Upper lobe of left lung (tissue), 4 donors: ENCODE measurements at regions not wholly inside any gene's neighbourhood (a gene's known extent, or its start where the extent isn't known, plus 50 kb on each side); places are given as distances from the start of the nearest gene placed in this dataset.

Experiments
- POLR2A ChIP-seq, 4 donors: fragments of 450-650 bp; IDR thresholded peaks; one replicate each; pipeline ENCODE4 v1.5.1; 2016 to 2017; ENCODE audit warnings: antibody characterized with exemption in 4 of 4, mild to moderate bottlenecking in 2 of 4
- POLR2AphosphoS5 ChIP-seq, 2 donors: sonication (generic); formaldehyde crosslinking; IDR thresholded peaks; one replicate each; pipeline ENCODE4 v1.5.1; 2017; ENCODE audit warnings: antibody characterized with exemption in 2 of 2
- TF ChIP-seq, protein P1 (sequence below), 6 experiments: fragments of 450-650 bp in 4 of 6; fragments of 200-600 bp in 2 of 6; sonication (generic) in 2 of 6; IDR thresholded peaks; one replicate each; pipeline ENCODE4 v1.5.1; 2016 to 2019; ENCODE audit warnings: antibody characterized with exemption in 6 of 6

- TF ChIP-seq, protein P1, sequence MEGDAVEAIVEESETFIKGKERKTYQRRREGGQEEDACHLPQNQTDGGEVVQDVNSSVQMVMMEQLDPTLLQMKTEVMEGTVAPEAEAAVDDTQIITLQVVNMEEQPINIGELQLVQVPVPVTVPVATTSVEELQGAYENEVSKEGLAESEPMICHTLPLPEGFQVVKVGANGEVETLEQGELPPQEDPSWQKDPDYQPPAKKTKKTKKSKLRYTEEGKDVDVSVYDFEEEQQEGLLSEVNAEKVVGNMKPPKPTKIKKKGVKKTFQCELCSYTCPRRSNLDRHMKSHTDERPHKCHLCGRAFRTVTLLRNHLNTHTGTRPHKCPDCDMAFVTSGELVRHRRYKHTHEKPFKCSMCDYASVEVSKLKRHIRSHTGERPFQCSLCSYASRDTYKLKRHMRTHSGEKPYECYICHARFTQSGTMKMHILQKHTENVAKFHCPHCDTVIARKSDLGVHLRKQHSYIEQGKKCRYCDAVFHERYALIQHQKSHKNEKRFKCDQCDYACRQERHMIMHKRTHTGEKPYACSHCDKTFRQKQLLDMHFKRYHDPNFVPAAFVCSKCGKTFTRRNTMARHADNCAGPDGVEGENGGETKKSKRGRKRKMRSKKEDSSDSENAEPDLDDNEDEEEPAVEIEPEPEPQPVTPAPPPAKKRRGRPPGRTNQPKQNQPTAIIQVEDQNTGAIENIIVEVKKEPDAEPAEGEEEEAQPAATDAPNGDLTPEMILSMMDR (IDR thresholded peaks at IDR 0.05), result no peak
- no peak for TF ChIP-seq POLR2A (IDR thresholded peaks at IDR 0.05)
- TF ChIP-seq POLR2AphosphoS5 (IDR thresholded peaks at IDR 0.05), result no peak
Measured at GRCh38 chr15:25608926-25609325, 170.1 kb upstream of the UBE3A start.
